HL-60 (cell line): ENCODE measurements at regions not wholly inside any gene's neighbourhood (a gene's known extent, or its start where the extent isn't known, plus 50 kb on each side); places are given as distances from the start of the nearest gene placed in this dataset.

Source experiments
- DNase-seq, 2 experiments: peaks; one replicate each; pipeline ENCODE4 v3.0.0-alpha.2; 2010 to 2020; ENCODE audit warnings: low read depth in 1 of 2, low spot score in 1 of 2
- H3K27ac ChIP-seq: fragments of 250-450 bp; sonication (Bioruptor Pico); replicated peaks from 2 replicates; pipeline ENCODE4 v1.5.1; 2020; ENCODE audit warnings: mild to moderate bottlenecking, moderate library complexity
- H3K27me3 ChIP-seq: fragments of 250-450 bp; sonication (Bioruptor Pico); 2 replicates; pipeline ENCODE4 v1.5.1; 2021; ENCODE audit warnings: mild to moderate bottlenecking, moderate library complexity; ENCODE audit not compliant: insufficient read depth, poor library complexity, severe bottlenecking
- H3K4me3 ChIP-seq: replicated peaks from 2 replicates; pipeline ENCODE4 v1.5.1; 2011; ENCODE audit warnings: mild to moderate bottlenecking, control low read depth, low read length; ENCODE audit not compliant: insufficient read depth
- CTCF ChIP-seq: IDR thresholded peaks from one replicate; pipeline ENCODE4 v1.5.1; 2011; ENCODE audit warnings: low read length, control low read depth, inconsistent platforms; ENCODE audit not compliant: insufficient read depth
- GABPA ChIP-seq: IDR thresholded peaks from 2 replicates; pipeline ENCODE4 v1.6.1; 2012; ENCODE audit warnings: low read depth
- POLR2AphosphoS5 ChIP-seq: IDR thresholded peaks from 2 replicates; pipeline ENCODE4 v1.6.1; 2012; ENCODE audit warnings: low read depth
- REST ChIP-seq: IDR thresholded peaks from 2 replicates; pipeline ENCODE4 v1.6.1; 2012; ENCODE audit warnings: low read depth; ENCODE audit not compliant: insufficient replicate concordance
- SPI1 ChIP-seq: IDR thresholded peaks from 2 replicates; pipeline ENCODE4 v1.6.1; 2012; ENCODE audit warnings: low read depth, mild to moderate bottlenecking, borderline replicate concordance

- no peaks in the 10 kb centered on the region for H3K27me3 ChIP-seq
- H3K4me3 ChIP-seq, result no peak overlapping the region
- no peak for DNase-seq
- H3K27ac ChIP-seq, result no peak overlapping the region
- no peak for TF ChIP-seq CTCF
- no peak for TF ChIP-seq REST
- TF ChIP-seq SPI1, result no peak
- TF ChIP-seq POLR2AphosphoS5, result no peak
- no peak for TF ChIP-seq GABPA
These were observed 180.8 kb downstream of the HS3ST3B1 start for GRCh38 chr17:14481664-14482063.

GRCh38 chr17:14474591-14474990 is 173.7 kb downstream of the HS3ST3B1 start:
- Histone ChIP-seq H3K27me3 (no peaks in the 10 kb centered on the region), H3K27ac (no peak overlapping the region), H3K4me3 (no peak overlapping the region)
- DNase-seq, result no peak
- TF ChIP-seq POLR2AphosphoS5, result no peak
- no peak for TF ChIP-seq REST
- no peak for TF ChIP-seq GABPA
- TF ChIP-seq CTCF, result no peak
- TF ChIP-seq SPI1, result no peak

- DNase-seq, result no peak
These were observed 170.2 kb downstream of the HS3ST3B1 start for GRCh38 chr17:14471052-14471451.

More at GRCh38 chr17:14471052-14471451, 170.2 kb downstream of the HS3ST3B1 start:
- no peak overlapping the region for H3K27ac ChIP-seq
- no peak overlapping the region for H3K4me3 ChIP-seq
- TF ChIP-seq POLR2AphosphoS5, result no peak
- TF ChIP-seq CTCF, result no peak
- TF ChIP-seq GABPA, result no peak
- no peak for TF ChIP-seq REST
- no peak for TF ChIP-seq SPI1
- H3K27me3 ChIP-seq, result no peaks in the 10 kb centered on the region
